GM23338 (cell line): ENCODE measurements at regions not wholly inside any gene's neighbourhood (a gene's known extent, or its start where the extent isn't known, plus 50 kb on each side); places are given as distances from the start of the nearest gene placed in this dataset.

ENCODE experiments used
- ATAC-seq: fragments of 200-7000 bp; cut with Tn5 transposase; 3 replicates; pipeline ENCODE4 v1.9.1; 2020
- DNase-seq: peaks from one replicate; pipeline ENCODE4 v3.0.0-alpha.2; 2015; ENCODE audit warnings: low spot score
- H2AFZ ChIP-seq: fragments of 200-600 bp; sonication (generic); 2 replicates; pipeline ENCODE4 v1.8.0; 2016; ENCODE audit warnings: antibody characterized with exemption, mild to moderate bottlenecking, moderate library complexity
- H3F3A ChIP-seq: fragments of 200-600 bp; sonication (generic); replicated peaks from 2 replicates; pipeline ENCODE4 v1.8.0; 2017; ENCODE audit warnings: antibody characterized with exemption, mixed run types, low read depth
- H3K27ac ChIP-seq: fragments of 200-600 bp; sonication (generic); 2 replicates; pipeline ENCODE4 v1.6.1; 2016; ENCODE audit warnings: low read depth
- H3K27me3 ChIP-seq: fragments of 200-600 bp; sonication (generic); 2 replicates; pipeline ENCODE4 v1.8.0; 2016; ENCODE audit warnings: mild to moderate bottlenecking, mixed run types, moderate library complexity; ENCODE audit not compliant: insufficient read depth
- H3K36me3 ChIP-seq: fragments of 200-600 bp; sonication (generic); 2 replicates; pipeline ENCODE4 v1.8.0; 2016; ENCODE audit warnings: mild to moderate bottlenecking; ENCODE audit not compliant: insufficient read depth
- H3K4me1 ChIP-seq: fragments of 200-600 bp; sonication (generic); 2 replicates; pipeline ENCODE4 v1.8.0; 2016; ENCODE audit warnings: mild to moderate bottlenecking, moderate library complexity; ENCODE audit not compliant: insufficient read depth
- H3K4me2 ChIP-seq: fragments of 200-600 bp; sonication (generic); 2 replicates; pipeline ENCODE4 v1.7.1; 2017; ENCODE audit warnings: mixed run types
- H3K4me3 ChIP-seq: fragments of 200-600 bp; sonication (generic); 2 replicates; pipeline ENCODE4 v1.6.1; 2016; ENCODE audit warnings: mixed run types
- H3K79me2 ChIP-seq: fragments of 200-600 bp; sonication (generic); replicated peaks from 2 replicates; pipeline ENCODE4 v1.8.0; 2017; ENCODE audit warnings: mild to moderate bottlenecking; ENCODE audit not compliant: insufficient read depth
- H3K9me2 ChIP-seq: fragments of 200-600 bp; sonication (generic); 2 replicates; pipeline ENCODE4 v1.8.0; 2017; ENCODE audit not compliant: insufficient read depth
- H4K20me1 ChIP-seq: fragments of 200-600 bp; sonication (generic); replicated peaks from 2 replicates; pipeline ENCODE4 v1.8.0; 2017; ENCODE audit warnings: mild to moderate bottlenecking; ENCODE audit not compliant: insufficient read depth
- H3K27ac Mint-ChIP-seq: 2 replicates; pipeline ENCODE4 v1.8.0; 2020; ENCODE audit warnings: inconsistent platforms, mild to moderate bottlenecking, moderate library complexity, mixed read lengths
- H3K27me3 Mint-ChIP-seq: 3 replicates; pipeline ENCODE4 v1.8.0; 2022; ENCODE audit warnings: low read depth, mild to moderate bottlenecking, moderate library complexity, mixed read lengths, inconsistent platforms; ENCODE audit not compliant: insufficient read depth, poor library complexity
- H3K36me3 Mint-ChIP-seq: 3 replicates; pipeline ENCODE4 v1.8.0; 2021; ENCODE audit warnings: low read depth, mild to moderate bottlenecking, inconsistent platforms, moderate library complexity, mixed read lengths
- H3K4me1 Mint-ChIP-seq: 3 replicates; pipeline ENCODE4 v1.8.0; 2020; ENCODE audit warnings: mild to moderate bottlenecking, inconsistent platforms, mixed read lengths
- H3K4me3 Mint-ChIP-seq: 3 replicates; pipeline ENCODE4 v1.8.0; 2021; ENCODE audit warnings: moderate library complexity, mild to moderate bottlenecking, inconsistent platforms, mixed read lengths
- H3K9me3 Mint-ChIP-seq: 3 replicates; pipeline ENCODE4 v1.8.0; 2020; ENCODE audit warnings: moderate library complexity, mild to moderate bottlenecking, inconsistent platforms, mixed read lengths
- CREB1 ChIP-seq: fragments of 250-450 bp; sonication (Bioruptor Pico); IDR thresholded peaks from 2 replicates; pipeline ENCODE4 v1.5.0; 2020; ENCODE audit warnings: low read depth, mild to moderate bottlenecking, moderate library complexity
- NANOG ChIP-seq: IDR thresholded peaks from 2 replicates; pipeline ENCODE4 v1.6.1; 2016; ENCODE audit warnings: antibody characterized with exemption, borderline replicate concordance
- POLR2AphosphoS5 ChIP-seq: IDR thresholded peaks from 2 replicates; pipeline ENCODE4 v1.6.1; 2016; ENCODE audit warnings: antibody characterized with exemption, low read depth
- STAT1 ChIP-seq: IDR thresholded peaks from one replicate; pipeline ENCODE4 v1.6.1; 2016; ENCODE audit warnings: antibody characterized with exemption; ENCODE audit not compliant: unreplicated experiment
- ZNF331 ChIP-seq: fragments of 250-450 bp; sonication (Bioruptor Pico); IDR thresholded peaks from 2 replicates; pipeline ENCODE4 v1.5.0; 2020; ENCODE audit warnings: low read depth, mild to moderate bottlenecking, moderate library complexity
- TF ChIP-seq, protein P1 (sequence below): IDR thresholded peaks from one replicate; pipeline ENCODE4 v1.6.1; 2018; ENCODE audit warnings: antibody characterized with exemption; ENCODE audit not compliant: unreplicated experiment
- TF ChIP-seq, protein P2 (sequence below): IDR thresholded peaks from 2 replicates; pipeline ENCODE4 v1.6.1; 2016; ENCODE audit warnings: antibody characterized with exemption

DNA sequence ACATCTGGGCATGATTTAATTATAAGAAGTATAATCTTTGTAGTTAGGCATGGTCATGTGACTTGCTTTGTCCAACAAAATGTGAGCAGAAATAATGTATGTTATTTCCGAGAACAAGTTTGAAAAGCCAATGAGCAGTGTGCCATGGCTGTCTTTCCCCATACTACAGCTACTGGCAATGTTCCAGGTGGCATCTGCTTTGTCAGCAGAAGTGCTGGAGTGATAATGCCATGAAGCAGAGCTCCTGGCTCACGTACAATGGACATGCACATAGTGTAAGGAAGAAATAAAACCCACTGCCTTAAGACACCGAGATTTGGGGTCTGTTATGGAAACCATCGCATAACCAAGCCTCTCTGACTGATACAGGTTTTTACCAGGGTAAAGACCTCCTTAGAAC is 212.6 kb upstream of the RASGEF1B start (continued):
- TF ChIP-seq, protein P1, sequence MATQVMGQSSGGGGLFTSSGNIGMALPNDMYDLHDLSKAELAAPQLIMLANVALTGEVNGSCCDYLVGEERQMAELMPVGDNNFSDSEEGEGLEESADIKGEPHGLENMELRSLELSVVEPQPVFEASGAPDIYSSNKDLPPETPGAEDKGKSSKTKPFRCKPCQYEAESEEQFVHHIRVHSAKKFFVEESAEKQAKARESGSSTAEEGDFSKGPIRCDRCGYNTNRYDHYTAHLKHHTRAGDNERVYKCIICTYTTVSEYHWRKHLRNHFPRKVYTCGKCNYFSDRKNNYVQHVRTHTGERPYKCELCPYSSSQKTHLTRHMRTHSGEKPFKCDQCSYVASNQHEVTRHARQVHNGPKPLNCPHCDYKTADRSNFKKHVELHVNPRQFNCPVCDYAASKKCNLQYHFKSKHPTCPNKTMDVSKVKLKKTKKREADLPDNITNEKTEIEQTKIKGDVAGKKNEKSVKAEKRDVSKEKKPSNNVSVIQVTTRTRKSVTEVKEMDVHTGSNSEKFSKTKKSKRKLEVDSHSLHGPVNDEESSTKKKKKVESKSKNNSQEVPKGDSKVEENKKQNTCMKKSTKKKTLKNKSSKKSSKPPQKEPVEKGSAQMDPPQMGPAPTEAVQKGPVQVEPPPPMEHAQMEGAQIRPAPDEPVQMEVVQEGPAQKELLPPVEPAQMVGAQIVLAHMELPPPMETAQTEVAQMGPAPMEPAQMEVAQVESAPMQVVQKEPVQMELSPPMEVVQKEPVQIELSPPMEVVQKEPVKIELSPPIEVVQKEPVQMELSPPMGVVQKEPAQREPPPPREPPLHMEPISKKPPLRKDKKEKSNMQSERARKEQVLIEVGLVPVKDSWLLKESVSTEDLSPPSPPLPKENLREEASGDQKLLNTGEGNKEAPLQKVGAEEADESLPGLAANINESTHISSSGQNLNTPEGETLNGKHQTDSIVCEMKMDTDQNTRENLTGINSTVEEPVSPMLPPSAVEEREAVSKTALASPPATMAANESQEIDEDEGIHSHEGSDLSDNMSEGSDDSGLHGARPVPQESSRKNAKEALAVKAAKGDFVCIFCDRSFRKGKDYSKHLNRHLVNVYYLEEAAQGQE, result no peak
- TF ChIP-seq, protein P2, sequence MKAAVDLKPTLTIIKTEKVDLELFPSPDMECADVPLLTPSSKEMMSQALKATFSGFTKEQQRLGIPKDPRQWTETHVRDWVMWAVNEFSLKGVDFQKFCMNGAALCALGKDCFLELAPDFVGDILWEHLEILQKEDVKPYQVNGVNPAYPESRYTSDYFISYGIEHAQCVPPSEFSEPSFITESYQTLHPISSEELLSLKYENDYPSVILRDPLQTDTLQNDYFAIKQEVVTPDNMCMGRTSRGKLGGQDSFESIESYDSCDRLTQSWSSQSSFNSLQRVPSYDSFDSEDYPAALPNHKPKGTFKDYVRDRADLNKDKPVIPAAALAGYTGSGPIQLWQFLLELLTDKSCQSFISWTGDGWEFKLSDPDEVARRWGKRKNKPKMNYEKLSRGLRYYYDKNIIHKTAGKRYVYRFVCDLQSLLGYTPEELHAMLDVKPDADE, result no peak
- TF ChIP-seq CREB1 (CRISPR knock-in tag) (no peak), POLR2AphosphoS5 (no peak)

DNA sequence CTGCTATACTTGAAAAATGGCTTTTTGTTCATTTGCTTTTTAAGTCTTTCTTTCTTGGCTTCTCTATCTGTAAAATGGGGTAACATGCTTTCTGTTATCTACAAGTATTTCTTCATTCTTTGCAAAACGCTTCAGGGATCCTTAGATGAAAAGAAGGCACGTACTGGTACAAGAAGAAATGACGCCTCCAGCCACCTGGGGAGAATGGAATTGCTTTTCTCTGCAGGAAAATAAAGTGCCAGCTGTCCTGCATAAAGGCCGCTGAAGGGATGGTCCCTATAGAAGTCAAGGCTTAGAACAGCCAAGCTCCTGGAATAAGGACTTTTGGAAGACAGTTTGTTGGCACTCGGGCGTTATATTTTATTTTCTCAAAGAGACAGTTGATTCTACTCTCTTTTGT is 210.8 kb upstream of the RASGEF1B start:
- Mint-ChIP-seq H3K36me3 (no peaks in the 10 kb centered on the region), H3K27ac (no peak overlapping the region), H3K4me3 (no peak overlapping the region), H3K27me3 (no peaks in the 10 kb centered on the region), H3K9me3 (no peaks in the 10 kb centered on the region), H3K4me1 (peaks cover 16% of the 10 kb centered on the region; the same call in 2 of the 3 replicates)
- no peaks in the 10 kb centered on the region for H3K9me2 ChIP-seq
- H3K4me2 ChIP-seq, result no peak overlapping the region
- H3K27me3 ChIP-seq, result no peaks in the 10 kb centered on the region
- H3K4me1 ChIP-seq, result no peaks in the 10 kb centered on the region; the same call in 1 of the 2 replicates
- peak; percentile 22 for DNase-seq
- TF ChIP-seq ZNF331 (CRISPR knock-in tag), result no peak
- TF ChIP-seq STAT1, result no peak
- no peak for TF ChIP-seq NANOG
- TF ChIP-seq, protein P1, result no peak
- H3K27ac ChIP-seq, result no peak overlapping the region
- no peaks in the 10 kb centered on the region for H3K36me3 ChIP-seq
- H2AFZ ChIP-seq, result no peak overlapping the region
- H3F3A ChIP-seq, result no peaks in the 10 kb centered on the region
- H3K79me2 ChIP-seq, result no peaks in the 10 kb centered on the region
- H3K4me3 ChIP-seq, result no peak overlapping the region
- peak; percentile 77 for ATAC-seq
- H4K20me1 ChIP-seq, result no peaks in the 10 kb centered on the region
